ENCODE measurements at regions not wholly inside any gene's neighbourhood (a gene's known extent, or its start where the extent isn't known, plus 50 kb on each side); places are given as distances from the start of the nearest gene placed in this dataset.

DNA sequence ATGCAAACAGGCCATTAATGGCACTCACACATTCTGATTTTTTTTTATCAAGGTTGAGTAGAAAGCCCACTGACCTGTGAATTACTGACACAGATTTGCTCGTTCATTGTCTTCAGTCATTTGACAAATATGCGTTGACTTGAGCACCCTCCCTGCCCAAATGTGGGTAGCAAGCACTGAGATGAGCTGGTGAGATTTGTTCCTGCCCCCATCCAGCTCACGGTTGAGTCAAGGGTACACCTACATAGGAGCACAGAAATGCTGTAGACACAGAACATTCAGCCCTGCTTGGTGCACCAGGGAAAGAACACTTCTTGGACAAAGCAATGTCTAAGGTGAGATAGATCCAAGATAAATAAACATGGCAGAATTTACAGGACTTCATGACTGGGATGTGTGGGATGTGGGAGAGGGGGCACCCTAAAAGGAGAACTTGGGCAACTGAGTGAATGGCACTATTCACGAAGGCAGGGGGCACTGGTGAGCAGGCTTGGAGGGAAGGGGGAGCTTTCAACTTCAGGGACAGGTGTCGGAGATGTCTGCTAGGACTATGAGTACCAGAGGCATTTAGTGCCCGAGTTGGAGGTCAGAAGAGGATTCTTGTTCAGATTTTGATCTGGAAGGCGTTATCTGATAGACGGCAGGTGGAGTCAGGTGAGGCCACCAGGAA, 213.4 kb downstream of the VRK1 start:
- H3K4me3 ChIP-seq (ENCODE audit: low read length): no peak overlapping the region
- H3K4me1 ChIP-seq (ENCODE audit: control insufficient read depth, insufficient read depth, low read length): no peaks in the 10 kb centered on the region
- ATAC-seq (no peak), DNase-seq (no peak)
- 61% methylated on average over 8 of the region's 8 CpGs for WGBS
- H3K9me3 ChIP-seq (ENCODE audit: control insufficient read depth, low read length): no peaks in the 10 kb centered on the region
- H3K27ac ChIP-seq (ENCODE audit: low read length): no peak overlapping the region
- H3K27me3 ChIP-seq (ENCODE audit: control insufficient read depth, insufficient read depth): no peaks in the 10 kb centered on the region
- intact Hi-C loops (cut with DNase I): no loop called here

- Histone ChIP-seq H3K4me3 (ENCODE audit: low read length) (no peak overlapping the region), H3K27ac (ENCODE audit: low read length) (no peak overlapping the region), H3K27me3 (ENCODE audit: control insufficient read depth, insufficient read depth) (peaks cover 2% of the 10 kb centered on the region), H3K9me3 (ENCODE audit: control insufficient read depth, low read length) (no peaks in the 10 kb centered on the region), H3K4me1 (ENCODE audit: control insufficient read depth, insufficient read depth, low read length) (no peaks in the 10 kb centered on the region)
- 84% methylated on average over 7 of the region's 7 CpGs for WGBS
- DNase-seq: no peak
- intact Hi-C loops (cut with DNase I): no loop called here
- ATAC-seq: no peak
Measured at GRCh38 chr14:97013878-97014277, 216.7 kb downstream of the VRK1 start.

- Histone ChIP-seq H3K4me1 (ENCODE audit: control insufficient read depth, insufficient read depth, low read length) (no peaks in the 10 kb centered on the region), H3K27ac (ENCODE audit: low read length) (no peak overlapping the region), H3K4me3 (ENCODE audit: low read length) (no peak overlapping the region), H3K9me3 (ENCODE audit: control insufficient read depth, low read length) (no peaks in the 10 kb centered on the region), H3K27me3 (ENCODE audit: control insufficient read depth, insufficient read depth) (peaks cover 2% of the 10 kb centered on the region)
- intact Hi-C loops (cut with DNase I): no loop called here
- 30% methylated on average over 4 of the region's 4 CpGs for WGBS
- no peak for ATAC-seq
- DNase-seq: no peak
Measured at GRCh38 chr14:97021001-97021400, 223.8 kb downstream of the VRK1 start.

GRCh38 chr14:97021571-97022168, 224.5 kb downstream of the VRK1 start:
- Histone ChIP-seq H3K4me3 (ENCODE audit: low read length) (no peak overlapping the region), H3K27ac (ENCODE audit: low read length) (no peak overlapping the region), H3K4me1 (ENCODE audit: control insufficient read depth, insufficient read depth, low read length) (no peaks in the 10 kb centered on the region), H3K27me3 (ENCODE audit: control insufficient read depth, insufficient read depth) (peaks cover 2% of the 10 kb centered on the region), H3K9me3 (ENCODE audit: control insufficient read depth, low read length) (no peaks in the 10 kb centered on the region)
- DNase-seq: no peak
- intact Hi-C loops (cut with DNase I): no loop called here
- no peak for ATAC-seq
- WGBS: 46% methylated on average over 3 of the region's 3 CpGs

DNA sequence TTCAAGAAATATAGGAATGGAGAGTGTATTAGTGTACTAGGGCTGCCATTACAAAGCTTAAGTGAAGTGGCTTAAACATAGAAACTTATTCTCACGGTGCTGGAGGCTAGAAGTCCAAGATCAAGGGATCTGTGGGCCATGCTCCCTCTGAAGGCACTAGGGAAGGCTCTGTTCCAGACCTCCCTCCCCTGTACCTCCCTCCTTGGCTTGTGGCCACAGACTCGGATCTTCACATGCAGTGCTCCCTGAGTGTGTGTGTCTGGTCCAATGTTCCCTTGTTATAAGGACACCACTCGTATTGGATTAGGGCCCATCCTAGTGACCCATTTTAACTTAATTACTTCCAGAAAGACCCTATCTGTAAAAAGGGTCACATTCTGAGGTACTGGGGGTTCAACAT, 225.6 kb downstream of the VRK1 start:
- H3K4me1 ChIP-seq (ENCODE audit: control insufficient read depth, insufficient read depth, low read length): no peaks in the 10 kb centered on the region
- peaks cover 2% of the 10 kb centered on the region for H3K27me3 ChIP-seq (ENCODE audit: control insufficient read depth, insufficient read depth)
- H3K27ac ChIP-seq (ENCODE audit: low read length): no peak overlapping the region
- H3K9me3 ChIP-seq (ENCODE audit: control insufficient read depth, low read length): no peaks in the 10 kb centered on the region
- DNase-seq (no peak), ATAC-seq (no peak)
- H3K4me3 ChIP-seq (ENCODE audit: low read length): no peak overlapping the region
- intact Hi-C loops (cut with DNase I): no loop called here
- 61% methylated on average over 3 of the region's 3 CpGs for WGBS

- no peak for ATAC-seq
- 82% methylated on average over 6 of the region's 6 CpGs for WGBS
- intact Hi-C loops (cut with DNase I): no loop called here
Measured at GRCh38 chr14:97023871-97024270, 226.7 kb downstream of the VRK1 start.

DNA sequence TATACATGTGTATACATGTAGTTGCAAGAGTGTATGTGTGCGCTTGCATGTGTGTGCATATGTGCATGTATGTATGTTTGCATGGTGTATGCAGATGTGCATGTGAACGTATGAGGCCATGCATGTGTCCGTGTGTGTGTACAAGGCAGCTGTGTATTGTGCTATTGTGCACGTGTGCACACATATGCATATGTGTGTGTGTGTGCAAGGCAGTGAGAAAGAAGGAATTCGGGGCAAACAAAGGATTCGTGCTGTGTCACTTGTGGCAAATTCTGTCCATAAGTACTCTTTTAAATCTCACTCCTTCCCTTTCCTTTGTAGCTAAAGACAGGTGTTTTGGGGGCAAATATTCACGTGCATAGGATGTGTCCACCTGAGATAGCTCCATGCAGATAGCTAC, 227.1 kb downstream of the VRK1 start:
- no peaks in the 10 kb centered on the region for H3K4me1 ChIP-seq (ENCODE audit: control insufficient read depth, insufficient read depth, low read length)
- no peak overlapping the region for H3K4me3 ChIP-seq (ENCODE audit: low read length)
- intact Hi-C loops (cut with DNase I): no loop called here
- no peak overlapping the region for H3K27ac ChIP-seq (ENCODE audit: low read length)
- 85% methylated on average over 7 of the region's 7 CpGs for WGBS
- no peaks in the 10 kb centered on the region for H3K27me3 ChIP-seq (ENCODE audit: control insufficient read depth, insufficient read depth)
- DNase-seq: no peak
- ATAC-seq: no peak
- no peaks in the 10 kb centered on the region for H3K9me3 ChIP-seq (ENCODE audit: control insufficient read depth, low read length)

More at GRCh38 chr14:97023871-97024270, 226.7 kb downstream of the VRK1 start:
- Histone ChIP-seq H3K9me3 (ENCODE audit: control insufficient read depth, low read length) (no peaks in the 10 kb centered on the region), H3K27me3 (ENCODE audit: control insufficient read depth, insufficient read depth) (no peaks in the 10 kb centered on the region), H3K4me3 (ENCODE audit: low read length) (no peak overlapping the region), H3K4me1 (ENCODE audit: control insufficient read depth, insufficient read depth, low read length) (no peaks in the 10 kb centered on the region), H3K27ac (ENCODE audit: low read length) (no peak overlapping the region)
- DNase-seq: no peak

DNA sequence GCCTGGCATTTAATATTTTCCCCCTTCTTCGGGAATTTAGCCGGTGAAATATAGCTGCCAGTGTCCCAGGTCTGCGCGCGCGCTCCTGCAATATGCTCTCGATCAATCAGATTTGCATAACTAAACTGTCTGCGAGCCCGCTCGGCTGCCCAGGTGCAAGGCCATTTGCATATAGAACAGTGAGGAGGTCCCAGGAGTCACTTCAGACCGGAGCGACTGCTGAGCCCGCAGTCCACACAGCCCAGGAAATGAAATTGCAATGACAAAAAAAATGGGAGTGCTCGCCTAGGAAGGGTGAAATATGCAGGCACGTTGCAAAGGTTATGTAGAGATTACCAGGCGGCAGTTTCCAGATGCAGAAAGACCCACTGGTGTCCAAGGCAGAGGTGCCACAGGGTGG, 228.5 kb downstream of the VRK1 start:
- H3K27me3 ChIP-seq (ENCODE audit: control insufficient read depth, insufficient read depth): no peaks in the 10 kb centered on the region

DNA sequence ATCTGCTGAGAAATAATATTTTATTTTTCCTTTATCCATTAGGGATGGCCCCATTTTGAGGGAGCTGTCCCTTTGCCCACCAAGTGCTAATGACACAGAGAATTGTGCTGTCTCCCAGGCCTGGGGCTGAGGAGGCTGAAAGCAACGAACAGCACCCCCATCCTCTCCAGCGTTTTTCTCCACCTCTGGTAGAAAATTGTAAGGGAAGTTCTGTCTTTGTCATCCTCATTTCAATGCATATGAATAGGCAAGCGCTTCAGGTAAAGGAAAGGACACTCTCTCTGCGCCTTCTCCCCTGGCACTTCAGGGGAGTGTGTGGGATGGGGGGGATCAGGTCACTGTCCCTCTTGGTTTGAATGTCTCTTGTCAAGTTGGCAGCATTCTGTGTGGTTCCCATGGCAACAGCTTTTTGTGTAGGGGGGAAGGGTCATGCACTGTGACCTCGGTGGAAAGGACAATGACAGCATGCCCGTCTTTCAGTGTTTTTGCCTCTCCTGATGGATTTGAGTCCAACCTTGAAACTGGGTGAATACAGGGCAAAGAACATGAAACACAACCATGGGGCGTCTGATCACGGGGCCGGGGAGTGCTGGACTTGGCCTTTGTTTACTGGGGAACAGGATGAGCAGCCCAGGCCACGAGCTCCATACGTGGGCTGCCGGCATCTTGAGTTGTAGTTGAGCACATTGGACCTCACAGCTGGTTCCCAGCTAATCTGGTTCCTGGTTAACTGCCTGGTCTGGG, 230.2 kb downstream of the VRK1 start:
- intact Hi-C loops (cut with DNase I): no loop called here
- 63% methylated on average over 12 of the region's 12 CpGs for WGBS
- H3K27ac ChIP-seq (ENCODE audit: low read length): no peak overlapping the region
- DNase-seq (no peak), ATAC-seq (no peak)
- no peaks in the 10 kb centered on the region for H3K4me1 ChIP-seq (ENCODE audit: control insufficient read depth, insufficient read depth, low read length)
- H3K4me3 ChIP-seq (ENCODE audit: low read length): no peak overlapping the region
- H3K9me3 ChIP-seq (ENCODE audit: control insufficient read depth, low read length): no peaks in the 10 kb centered on the region
- H3K27me3 ChIP-seq (ENCODE audit: control insufficient read depth, insufficient read depth): no peaks in the 10 kb centered on the region

More for the DNA sequence above, 228.5 kb downstream of the VRK1 start:
- ATAC-seq (no peak), DNase-seq (no peak)
- intact Hi-C loops (cut with DNase I): no loop called here
- Histone ChIP-seq H3K4me3 (ENCODE audit: low read length) (no peak overlapping the region), H3K4me1 (ENCODE audit: control insufficient read depth, insufficient read depth, low read length) (no peaks in the 10 kb centered on the region), H3K9me3 (ENCODE audit: control insufficient read depth, low read length) (no peaks in the 10 kb centered on the region), H3K27ac (ENCODE audit: low read length) (no peak overlapping the region)
- 56% methylated on average over 16 of the region's 16 CpGs for WGBS

DNA sequence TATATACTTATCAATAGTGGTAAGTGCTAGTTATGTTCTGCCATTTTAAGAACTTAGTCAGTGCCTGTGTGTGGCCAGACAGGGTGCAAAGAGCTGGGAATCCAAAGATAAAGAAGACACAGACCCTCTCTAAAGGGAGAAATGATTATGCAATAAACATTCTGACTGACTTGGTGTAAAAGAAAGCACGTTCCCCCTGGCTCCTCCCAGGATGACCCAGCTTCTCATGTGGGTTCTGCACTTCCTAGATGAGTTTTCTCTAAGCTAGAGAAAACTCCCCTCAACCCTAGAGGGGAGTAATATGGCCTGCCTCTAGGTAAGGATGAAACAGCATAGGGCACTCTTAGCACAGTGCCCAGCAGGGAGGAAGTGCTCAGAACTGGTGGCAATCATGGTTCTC, 231.2 kb downstream of the VRK1 start:
- intact Hi-C loops (cut with DNase I): no loop called here
- WGBS: 28% methylated on average over 1 of the region's 1 CpG
- no peaks in the 10 kb centered on the region for H3K9me3 ChIP-seq (ENCODE audit: control insufficient read depth, low read length)
- no peaks in the 10 kb centered on the region for H3K27me3 ChIP-seq (ENCODE audit: control insufficient read depth, insufficient read depth)
- no peak overlapping the region for H3K4me3 ChIP-seq (ENCODE audit: low read length)
- ATAC-seq (no peak), DNase-seq (no peak)
- no peak overlapping the region for H3K27ac ChIP-seq (ENCODE audit: low read length)
- H3K4me1 ChIP-seq (ENCODE audit: control insufficient read depth, insufficient read depth, low read length): peaks cover 3% of the 10 kb centered on the region

GRCh38 chr14:97029800-97030199, 232.6 kb downstream of the VRK1 start:
- DNase-seq: no peak
- no peak overlapping the region for H3K27ac ChIP-seq (ENCODE audit: low read length)
- H3K4me1 ChIP-seq (ENCODE audit: control insufficient read depth, insufficient read depth, low read length): peaks cover 3% of the 10 kb centered on the region
- intact Hi-C loops (cut with DNase I): no loop called here
- H3K27me3 ChIP-seq (ENCODE audit: control insufficient read depth, insufficient read depth): no peaks in the 10 kb centered on the region
- no peak overlapping the region for H3K4me3 ChIP-seq (ENCODE audit: low read length)
- 100% methylated on average over 2 of the region's 2 CpGs for WGBS
- no peaks in the 10 kb centered on the region for H3K9me3 ChIP-seq (ENCODE audit: control insufficient read depth, low read length)
- ATAC-seq: no peak
